GM18909 (cell line): ENCODE measurements at regions not wholly inside any gene's neighbourhood (a gene's known extent, or its start where the extent isn't known, plus 50 kb on each side); places are given as distances from the start of the nearest gene placed in this dataset.
A peak's percentile ranks its signal among the peaks of the same experiment; 100 is the strongest.
"Not testable (repeated sequence)": the region's sequence is repeated elsewhere in the genome, so short reads cannot be mapped to it uniquely, and the experiment has no call there.

Experiments used
- ATAC-seq: cut with Tn5 transposase; IDR thresholded peaks from one replicate; pipeline ENCODE4 v1.9.1; 2021; ENCODE audit warnings: mild to moderate bottlenecking; ENCODE audit not compliant: unreplicated experiment, poor library complexity

DNA sequence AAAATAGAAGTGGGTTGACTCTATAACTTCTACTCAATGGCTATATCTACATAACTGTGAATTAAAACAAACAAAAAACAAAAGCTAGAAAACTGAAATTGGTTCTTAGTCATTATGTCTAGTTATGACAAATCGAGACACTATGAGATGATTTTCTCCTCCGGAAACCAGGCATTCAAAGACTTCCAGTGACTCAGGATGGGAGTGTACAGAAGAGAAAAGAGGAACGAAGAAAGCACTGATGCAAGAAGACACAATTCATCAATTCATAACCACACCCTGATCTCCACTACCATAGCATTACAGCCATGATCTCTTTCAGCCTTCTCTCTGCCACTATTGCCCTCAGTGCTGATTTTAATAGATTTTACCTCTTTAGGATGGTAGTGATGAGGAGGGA is 253.6 kb downstream of the CBLL2 start:
- peak; percentile 99 for ATAC-seq

DNA sequence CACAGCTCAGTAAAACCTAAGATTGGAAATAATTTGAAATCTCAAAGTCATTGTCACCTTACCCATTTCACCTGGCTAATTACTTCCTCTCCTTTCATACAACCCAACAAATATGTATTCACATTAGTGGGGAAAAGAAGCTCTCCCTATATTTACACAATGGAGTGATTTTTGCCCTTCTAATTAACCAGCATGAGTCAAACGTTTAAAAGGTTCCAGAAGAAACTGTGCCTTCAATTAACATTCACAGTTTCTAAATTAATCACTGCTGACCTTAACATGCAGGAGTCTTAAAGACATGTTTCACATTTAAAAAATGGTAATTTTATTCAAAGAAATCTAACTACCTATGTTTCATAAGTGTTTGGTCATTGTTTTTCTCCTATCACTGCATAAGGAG is 254.6 kb downstream of the CBLL2 start:
- ATAC-seq = no peak

DNA sequence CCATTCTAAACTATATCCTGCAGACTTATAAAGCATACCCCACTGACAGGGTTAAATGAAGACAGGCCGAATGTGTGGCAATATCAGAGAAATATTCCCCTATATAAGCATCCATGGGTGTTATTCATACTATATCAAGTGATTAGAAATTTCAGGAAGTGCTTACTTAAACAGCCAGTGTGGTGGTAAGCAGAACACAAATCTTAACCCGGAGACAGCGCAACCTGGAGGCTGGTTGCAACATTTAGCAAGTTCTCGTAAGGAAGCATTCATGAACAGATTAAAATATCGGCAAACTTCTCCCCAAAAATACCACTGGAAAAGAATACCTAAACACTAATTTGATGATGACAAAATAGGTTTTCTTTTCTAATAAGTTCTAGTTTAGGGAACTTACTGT is 261.2 kb downstream of the CBLL2 start:
- no peak for ATAC-seq

DNA sequence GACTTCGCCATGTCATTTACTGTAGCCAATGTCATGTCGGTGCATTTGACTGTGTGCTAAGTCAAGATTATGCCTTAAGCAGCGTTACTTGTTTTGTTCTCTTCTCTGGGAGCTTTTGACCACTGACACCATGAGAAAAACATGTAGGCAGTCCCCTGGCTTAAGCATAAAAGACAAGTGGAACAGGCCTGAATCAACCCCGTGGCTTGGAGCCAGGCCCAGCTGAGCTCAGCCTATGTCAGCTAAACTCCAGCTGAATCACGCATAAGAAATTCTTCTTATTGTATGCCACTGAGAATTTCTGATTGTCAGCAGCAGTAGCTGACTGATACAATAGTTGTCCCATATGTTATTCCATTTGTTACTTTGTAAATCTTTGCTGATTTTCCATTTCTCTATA is 261.9 kb downstream of the CBLL2 start:
- ATAC-seq = no peak

DNA sequence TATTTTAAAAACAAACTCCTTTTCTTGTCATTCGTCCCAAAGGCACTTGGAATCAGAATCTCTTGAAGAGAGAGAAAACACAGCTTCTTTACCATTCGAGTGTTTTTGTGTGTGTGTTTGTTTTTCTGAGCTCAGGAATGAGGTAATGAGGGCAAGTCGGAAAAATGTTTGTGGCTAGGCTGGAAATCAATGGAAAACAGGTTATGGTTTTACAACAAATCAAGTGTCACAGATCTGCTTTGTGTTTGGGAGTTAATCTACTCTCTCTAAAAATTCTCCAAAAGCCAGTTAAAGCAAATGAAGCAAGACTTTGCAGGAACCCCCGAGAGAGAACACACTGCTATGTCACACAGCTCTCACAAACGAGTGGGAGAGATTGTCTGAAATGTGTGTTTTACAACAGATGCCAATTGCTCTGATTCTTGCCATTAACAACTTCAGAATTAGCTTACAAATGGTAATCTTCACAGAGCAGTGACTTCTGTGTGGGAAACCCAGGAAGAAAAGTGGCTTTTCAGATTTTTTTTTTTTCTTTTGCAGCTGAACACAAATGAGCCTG is 264.1 kb downstream of the CBLL2 start:
- no peak for ATAC-seq

DNA sequence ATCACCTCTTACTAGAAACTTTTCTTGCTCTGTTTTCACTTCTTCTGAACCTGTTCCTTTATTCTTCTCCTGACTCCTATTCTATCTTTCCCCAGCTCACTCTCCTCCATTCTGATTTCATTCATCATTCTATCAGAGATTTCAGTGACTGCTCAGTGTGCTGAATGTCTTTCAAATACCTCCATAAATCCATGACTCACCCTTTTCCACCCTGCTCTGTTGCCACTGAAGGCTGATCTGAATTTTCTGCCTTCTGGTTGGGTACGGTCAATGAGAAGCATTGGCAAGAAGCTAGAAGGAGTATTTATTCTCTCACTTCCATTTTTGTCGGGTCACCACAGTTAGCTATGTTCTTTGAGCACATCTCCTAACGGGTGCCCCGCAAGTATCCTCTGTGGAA is 265.9 kb downstream of the CBLL2 start:
- no peak for ATAC-seq

DNA sequence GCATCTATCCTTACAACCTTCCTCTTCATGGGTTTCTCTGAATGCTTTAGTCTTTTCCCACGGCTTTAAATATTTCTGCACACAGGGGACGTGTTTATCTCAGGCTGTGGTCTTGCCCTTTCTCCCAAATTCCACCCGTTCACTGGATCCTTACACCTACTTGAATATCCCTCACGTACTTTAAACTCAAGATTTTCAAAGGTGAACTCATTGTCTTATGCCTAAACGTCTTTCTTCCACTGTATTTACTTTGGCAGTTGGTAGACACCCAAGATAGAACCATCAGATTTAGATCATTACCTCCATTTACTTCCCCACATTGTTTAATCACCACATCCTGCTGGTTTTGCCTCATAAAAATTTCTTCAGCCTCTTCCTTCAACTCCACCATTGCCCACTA is 269.2 kb downstream of the CBLL2 start:
- ATAC-seq = no peak

DNA sequence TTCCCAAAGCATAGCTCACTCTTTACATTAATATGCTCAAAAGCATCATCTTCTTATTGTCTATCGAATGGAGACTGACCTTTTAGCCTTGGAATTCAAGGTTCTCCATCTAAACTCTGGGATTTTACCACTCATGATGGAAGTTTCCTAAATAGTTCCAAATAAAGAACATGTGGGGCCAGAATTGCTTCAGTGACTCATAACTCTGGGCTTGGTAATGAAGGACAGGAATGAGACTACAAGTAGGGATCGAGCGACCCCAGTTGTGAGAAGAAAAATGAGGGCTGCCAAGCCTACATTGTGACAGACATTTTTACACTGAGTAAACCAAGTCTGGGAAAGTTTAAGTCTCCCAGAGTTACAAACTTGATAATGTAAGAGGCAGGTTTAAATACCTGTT is 269.9 kb downstream of the CBLL2 start:
- no peak for ATAC-seq

DNA sequence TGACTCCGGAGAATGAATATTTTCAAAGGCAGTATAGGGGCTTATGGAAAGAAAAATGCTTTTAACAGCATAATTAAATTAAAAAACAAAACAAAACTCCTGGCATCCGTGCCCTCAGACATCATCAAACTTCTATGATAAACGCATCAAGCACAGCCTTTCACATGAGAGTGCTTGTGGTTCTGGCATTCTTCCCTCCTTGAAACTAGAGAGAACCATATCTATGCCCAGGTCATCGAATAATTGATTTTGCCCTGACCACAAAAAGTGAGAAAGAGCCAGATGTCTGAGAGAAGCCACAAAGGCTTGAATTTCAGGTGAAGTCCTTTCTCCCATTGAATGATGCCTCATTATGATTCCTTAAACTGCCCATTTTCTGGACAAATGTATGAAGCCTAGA is 286.8 kb downstream of the CBLL2 start:
- ATAC-seq = no peak

DNA sequence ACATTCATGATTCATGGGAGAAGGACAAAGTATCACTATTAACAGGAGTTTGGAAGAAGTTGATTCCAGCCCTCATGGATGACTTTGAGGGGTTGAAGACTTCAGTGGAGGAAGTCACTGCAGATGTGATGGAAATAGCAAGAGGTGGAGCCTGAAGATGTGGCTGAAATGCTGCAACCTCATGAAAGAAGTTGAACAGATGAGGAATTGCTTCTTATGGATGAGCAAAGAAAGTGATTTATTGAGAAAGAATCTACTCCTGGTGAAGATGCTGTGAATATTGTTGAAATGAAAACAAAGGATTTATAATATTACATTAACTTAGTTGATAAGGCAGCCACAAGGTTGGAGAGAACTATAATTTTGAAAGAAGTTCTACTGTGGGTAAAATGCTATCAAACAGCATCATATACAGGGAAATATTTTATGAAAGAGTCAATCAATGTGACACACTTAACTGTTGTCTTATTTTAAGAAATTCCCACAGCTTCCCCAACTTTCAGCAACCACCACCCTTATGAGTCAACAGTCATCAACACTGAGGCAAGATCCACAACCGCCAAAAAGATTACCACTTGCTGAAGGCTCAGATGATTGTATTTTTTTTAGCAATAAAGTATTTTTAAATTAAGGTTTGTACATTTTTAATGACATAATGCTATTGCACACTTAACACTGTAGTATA is 302.6 kb downstream of the CBLL2 start:
- ATAC-seq = no peak

DNA sequence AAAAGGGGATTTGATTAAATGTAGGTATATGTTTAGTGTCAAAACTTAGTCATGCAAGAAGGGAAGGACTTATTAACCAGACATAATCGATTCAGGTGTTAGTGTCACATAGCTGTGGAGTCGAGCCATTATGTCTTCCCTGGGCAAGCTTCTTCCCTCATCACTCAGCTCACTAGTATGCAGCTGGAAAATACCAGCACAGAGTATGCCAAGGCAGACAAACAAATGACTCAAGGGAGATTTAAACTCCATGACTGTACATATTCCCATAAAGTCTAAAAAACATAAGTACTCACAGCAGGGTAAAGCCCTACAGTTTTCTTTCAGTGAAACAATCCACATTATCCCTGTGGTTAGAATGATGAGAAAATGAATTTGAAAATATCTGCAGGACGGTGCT is 304.5 kb downstream of the CBLL2 start:
- no peak for ATAC-seq

DNA sequence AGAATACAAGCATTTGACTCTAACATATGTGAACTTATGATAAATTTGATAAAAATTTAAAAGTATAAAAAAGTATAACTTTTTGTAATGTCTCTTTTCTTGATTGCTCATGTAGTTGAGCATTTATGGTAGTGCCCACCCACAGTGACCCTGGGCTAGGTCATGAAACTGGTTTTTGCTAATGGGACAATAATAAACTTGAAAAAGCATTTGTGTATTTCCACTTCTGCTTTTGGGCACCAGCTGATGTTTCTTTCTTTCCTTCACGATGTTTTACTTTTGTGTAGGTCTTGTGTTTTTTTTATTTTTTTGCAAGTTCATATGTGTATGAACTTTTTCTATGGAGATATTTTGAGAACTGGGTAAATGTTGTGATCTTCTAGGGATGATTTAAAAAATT is 313.1 kb downstream of the CBLL2 start:
- peak; percentile 74 for ATAC-seq

DNA sequence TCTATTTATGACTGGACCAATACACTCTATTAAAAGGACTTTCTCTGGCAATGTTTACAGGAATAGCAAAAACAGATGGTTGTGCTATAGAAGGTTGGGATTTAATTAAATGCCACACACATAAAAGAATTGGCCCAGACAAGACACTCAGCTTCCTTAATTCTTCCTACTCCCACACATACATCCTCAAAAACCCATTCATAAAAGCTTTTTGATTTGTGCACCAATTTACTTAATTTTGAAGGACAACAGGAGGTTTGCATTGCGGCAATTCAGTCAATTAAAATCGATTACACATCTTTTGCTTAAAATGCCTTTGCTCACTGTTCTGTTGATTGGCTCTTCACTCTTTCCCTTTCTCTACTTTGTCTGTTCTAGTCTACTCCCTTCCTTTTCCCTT is 317.1 kb downstream of the CBLL2 start:
- ATAC-seq = no peak

DNA sequence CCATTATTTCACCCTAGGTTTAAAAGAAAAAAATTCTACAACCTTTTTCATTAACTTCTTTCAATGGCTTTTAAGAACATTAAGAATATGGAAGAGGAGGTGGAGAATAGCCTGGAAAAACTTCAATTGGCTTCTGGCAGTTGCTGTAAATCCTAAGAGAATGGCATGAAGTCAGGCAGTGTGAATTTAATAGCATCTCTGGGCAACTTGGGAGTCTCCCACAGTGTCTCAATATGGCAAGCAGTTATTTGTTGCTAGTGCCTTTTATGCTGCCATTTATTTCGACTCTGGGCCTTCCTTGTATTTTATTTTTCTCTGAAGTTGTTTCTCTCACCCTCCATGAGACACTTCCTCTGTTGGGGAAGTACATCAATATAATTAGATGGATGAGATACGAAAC is 322.1 kb downstream of the CBLL2 start:
- no peak for ATAC-seq

DNA sequence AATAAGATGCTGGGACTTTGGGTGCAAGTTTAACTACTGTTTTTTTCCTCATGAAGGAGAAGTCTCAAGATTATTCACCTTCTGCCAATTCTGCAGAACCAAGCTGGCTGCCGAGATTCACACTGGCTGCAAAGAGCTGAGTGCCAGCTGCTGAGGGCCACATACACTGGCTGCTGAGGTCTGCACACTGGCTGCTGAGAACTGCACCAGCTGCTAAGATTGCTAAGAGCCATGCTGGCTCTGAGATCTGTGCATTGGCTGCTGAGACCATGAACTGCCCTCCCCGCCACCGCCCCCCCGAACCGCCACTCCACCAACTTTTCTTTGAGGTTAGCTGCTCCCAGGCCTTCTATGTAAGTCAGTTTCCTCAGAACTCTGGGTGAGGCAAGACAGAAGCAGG is 330.3 kb downstream of the CBLL2 start:
- ATAC-seq = no peak

DNA sequence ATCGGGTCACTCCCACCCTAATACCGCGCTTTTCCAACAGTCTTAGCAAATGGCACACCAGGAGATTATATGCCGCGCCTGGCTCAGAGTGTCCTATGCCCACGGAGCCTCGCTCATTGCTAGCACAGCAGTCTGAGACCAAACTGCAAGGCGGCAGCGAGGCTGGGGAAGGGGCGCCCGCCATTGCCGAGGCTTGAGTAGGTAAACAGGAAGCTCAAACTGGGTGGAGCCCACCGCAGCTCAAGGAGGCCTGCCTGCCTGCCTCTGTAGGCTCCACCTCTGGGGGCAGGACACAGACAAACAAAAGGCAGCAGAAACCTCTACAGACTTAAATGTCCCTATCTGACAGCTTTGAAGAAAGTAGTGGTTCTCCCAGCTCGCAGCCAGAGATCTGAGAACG is 336.7 kb downstream of the CBLL2 start:
- ATAC-seq = not testable (repeated sequence)

DNA sequence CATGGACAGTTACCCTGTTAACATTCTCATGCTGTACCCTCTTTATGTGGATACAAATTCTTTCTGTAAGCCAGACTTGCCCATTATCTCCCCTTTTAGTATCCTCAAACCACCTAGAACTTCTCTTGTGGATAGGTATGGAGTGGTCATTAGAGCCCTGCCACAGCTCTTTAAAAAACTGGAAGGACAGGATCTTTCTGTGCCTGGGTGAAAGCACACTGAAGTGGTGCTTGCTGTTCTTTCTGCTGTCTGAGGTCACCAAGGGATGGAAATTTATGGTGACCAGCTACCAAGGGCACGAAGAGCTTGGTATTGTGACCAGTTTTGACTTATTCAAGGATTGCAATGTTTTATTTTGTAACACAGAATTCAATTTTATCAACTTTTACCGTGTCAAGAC is 344.2 kb downstream of the CBLL2 start:
- ATAC-seq = no peak

DNA sequence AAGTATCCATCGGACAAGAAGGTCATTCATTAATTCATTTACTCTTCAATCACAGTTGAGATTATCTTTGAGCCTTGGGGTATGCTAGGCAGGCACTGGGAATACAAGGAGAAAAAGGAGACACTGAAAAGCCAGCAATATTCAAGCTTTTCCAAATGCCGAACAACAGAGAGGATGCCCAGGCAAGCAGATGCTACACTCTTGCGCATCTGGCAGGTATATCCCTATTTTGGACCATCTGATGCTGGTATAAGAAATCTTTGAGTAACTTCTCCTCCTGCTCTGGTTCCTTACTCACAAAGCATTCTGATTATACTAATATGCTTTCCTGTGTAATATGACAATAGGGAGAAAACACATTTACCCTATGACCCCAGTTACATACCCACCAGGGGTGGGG is 354.9 kb downstream of the CBLL2 start:
- ATAC-seq = no peak

DNA sequence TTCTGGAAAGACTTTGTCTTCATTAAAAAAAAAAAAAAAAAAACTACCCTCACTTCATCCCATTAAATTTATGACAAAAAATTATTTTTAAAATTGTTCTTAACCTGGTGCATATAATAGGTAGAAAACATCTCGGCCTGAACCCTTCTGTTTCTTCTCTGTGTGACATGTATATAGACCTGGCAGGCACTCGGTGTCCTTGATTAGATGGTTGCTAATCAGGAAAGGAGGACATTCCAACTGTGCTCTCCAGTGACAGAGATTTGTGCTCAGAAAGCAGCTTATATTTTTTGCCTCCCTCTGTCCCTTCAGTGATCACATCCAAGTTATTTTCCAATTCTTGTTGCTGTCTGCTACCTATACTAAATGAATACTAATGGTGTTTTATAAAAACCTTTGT is 355.6 kb downstream of the CBLL2 start:
- ATAC-seq = no peak

DNA sequence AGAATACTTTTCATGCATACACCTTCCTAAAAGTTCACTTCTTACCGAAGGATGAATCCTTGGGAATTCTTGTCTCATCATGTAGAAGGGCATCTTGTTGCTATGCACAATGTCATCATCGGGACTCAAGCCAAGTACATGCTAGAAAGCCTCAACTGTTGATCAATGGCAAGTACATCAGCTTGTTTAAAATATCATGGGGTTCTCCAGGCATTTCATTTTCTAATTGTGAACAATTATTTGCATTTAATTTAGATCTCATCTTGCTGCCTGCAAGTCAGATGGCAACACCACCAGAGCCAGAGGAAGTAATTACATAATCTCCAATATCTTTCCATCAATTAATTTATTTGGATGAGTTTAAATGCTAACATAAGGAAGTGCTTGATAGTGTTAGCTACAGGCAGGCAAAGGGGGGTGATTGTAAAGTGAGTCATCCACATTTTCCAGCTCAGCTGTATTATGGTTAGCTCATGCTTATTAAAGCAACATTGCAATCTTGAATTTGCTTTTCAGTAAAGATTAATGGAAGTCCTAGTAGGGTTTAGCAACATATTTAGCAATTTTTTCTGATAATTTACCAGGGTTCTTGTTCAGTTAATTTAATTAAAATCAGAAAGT is 356.5 kb downstream of the CBLL2 start:
- no peak for ATAC-seq

DNA sequence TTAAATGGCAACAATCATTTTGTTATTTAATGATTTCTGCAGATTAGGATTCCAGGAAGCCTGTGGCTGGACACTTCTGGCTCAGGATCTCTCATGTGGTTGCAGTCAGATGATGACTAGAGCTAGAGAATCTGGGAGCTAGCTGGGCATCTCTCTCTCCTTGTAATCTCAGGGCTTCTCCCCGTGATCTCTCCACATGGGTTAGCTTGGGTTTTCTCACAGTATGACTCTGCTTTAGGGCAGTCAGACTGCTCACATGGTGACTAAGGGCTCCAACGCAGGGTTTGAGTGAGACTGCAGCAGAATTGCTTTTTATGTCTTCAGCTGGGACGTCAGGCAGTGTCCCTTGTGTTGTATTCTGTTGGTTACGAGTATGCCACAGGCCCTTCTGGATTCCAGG is 361.4 kb downstream of the CBLL2 start:
- ATAC-seq = no peak

DNA sequence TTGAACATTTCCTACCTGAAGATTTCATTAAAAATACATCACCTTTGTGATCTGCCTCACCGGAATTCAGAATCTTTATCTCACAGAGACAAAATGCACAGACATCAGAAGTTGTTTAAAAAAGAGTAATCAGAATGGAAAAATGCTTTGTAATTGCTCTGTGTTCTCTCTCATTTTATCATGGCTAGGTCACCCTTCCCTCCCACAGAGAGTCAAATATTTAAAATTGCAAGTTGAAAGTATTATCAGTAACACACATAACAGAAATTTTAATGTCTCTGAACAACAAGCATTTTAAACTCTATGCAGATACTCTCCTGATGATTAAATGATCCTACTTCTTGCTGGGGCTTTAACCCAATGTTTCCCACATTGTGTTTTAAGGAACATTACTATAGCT is 362.0 kb downstream of the CBLL2 start:
- no peak for ATAC-seq
